LNCaP clone FGC (cell line): ENCODE measurements at regions not wholly inside any gene's neighbourhood (a gene's known extent, or its start where the extent isn't known, plus 50 kb on each side); places are given as distances from the start of the nearest gene placed in this dataset.

Source experiments
- DNase-seq: peaks from one replicate; pipeline ENCODE4 v3.0.0-alpha.2; 2011; ENCODE audit warnings: low read depth
- H3K4me3 ChIP-seq: 2 replicates; pipeline ENCODE4 v1.5.1; 2011; ENCODE audit warnings: mild to moderate bottlenecking, low read depth, low read length, control low read depth
- TF ChIP-seq, protein P1 (sequence below): IDR thresholded peaks from 2 replicates; pipeline ENCODE4 v1.5.1; 2012; ENCODE audit warnings: mild to moderate bottlenecking; ENCODE audit not compliant: control insufficient read depth, insufficient read depth; ENCODE audit errors: extremely low read depth

- no peak overlapping the region for H3K4me3 ChIP-seq
- TF ChIP-seq, protein P1, sequence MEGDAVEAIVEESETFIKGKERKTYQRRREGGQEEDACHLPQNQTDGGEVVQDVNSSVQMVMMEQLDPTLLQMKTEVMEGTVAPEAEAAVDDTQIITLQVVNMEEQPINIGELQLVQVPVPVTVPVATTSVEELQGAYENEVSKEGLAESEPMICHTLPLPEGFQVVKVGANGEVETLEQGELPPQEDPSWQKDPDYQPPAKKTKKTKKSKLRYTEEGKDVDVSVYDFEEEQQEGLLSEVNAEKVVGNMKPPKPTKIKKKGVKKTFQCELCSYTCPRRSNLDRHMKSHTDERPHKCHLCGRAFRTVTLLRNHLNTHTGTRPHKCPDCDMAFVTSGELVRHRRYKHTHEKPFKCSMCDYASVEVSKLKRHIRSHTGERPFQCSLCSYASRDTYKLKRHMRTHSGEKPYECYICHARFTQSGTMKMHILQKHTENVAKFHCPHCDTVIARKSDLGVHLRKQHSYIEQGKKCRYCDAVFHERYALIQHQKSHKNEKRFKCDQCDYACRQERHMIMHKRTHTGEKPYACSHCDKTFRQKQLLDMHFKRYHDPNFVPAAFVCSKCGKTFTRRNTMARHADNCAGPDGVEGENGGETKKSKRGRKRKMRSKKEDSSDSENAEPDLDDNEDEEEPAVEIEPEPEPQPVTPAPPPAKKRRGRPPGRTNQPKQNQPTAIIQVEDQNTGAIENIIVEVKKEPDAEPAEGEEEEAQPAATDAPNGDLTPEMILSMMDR: peak; percentile 9; the same call in 1 of the 2 replicates
- no peak for DNase-seq
Observed at GRCh38 chr18:37684590-37684989, 119.0 kb upstream of the CELF4 start.

DNA sequence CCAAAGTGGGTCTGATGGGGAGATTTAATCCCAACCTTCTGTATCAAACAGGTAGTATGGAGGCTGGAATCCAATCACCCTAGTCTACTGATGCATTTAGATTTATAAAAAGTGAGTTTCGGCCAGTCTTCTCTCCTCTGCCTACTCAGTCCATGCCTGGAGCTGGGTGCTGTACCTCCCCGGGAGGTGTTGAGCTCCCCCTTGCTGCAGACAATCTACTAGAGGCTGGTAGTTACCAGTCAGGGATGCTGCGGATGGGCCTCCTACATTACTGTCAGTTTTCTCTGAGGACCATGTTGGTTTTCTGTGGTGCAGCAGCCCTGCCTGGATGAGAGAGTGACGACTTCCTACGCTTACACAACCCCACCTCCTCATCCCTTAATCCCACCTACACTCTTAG lies 118.6 kb upstream of the CELF4 start:
- DNase-seq: no peak
- TF ChIP-seq, protein P1: no peak
- no peak overlapping the region for H3K4me3 ChIP-seq

DNA sequence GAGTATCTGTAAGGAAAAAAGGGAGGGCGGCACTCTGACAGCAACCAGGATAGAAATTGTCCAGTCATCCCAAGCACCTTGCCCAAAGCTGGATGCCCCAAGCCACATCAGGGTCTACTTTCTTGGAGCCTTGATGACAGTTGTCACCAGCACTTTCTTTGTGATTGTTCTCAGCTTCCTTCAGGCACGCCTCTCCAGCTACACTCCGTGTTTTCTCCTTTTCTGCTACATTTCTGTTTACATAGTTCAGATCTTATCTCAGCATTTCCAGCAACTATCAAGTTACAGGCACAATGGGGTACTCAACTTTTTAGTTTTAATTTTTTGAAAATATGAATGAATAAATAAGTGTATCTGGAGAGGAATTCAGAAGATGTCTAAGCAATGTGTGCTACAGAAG lies 115.3 kb upstream of the CELF4 start:
- no peak overlapping the region for H3K4me3 ChIP-seq
- DNase-seq: no peak
- TF ChIP-seq, protein P1: no peak

DNA sequence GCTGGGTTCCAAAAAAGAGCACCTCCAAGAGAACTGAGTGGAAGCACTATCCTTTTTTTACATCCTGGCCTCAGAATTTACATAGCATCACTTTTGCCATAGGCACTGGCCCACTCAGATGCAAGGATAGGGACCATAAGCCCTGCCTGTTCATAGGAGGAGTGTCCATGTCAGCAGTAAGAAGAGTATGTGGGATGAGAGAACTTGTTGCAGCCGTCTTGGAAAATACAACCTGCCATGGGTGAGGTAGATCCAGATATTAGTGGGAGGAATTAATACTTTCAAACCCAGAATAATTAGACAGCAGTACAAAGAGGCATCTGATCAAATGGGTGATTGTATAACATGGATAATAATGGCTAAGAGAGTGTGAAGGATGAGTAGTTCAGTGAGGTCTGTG lies 110.7 kb upstream of the CELF4 start:
- TF ChIP-seq, protein P1: no peak
- H3K4me3 ChIP-seq: no peak overlapping the region
- DNase-seq: no peak

GRCh38 chr18:37675699-37676098 lies 110.1 kb upstream of the CELF4 start:
- TF ChIP-seq, protein P1: no peak
- DNase-seq: no peak
- H3K4me3 ChIP-seq: no peak overlapping the region

GRCh38 chr18:37674570-37674969 lies 109.0 kb upstream of the CELF4 start:
- TF ChIP-seq, protein P1: no peak
- no peak for DNase-seq
- H3K4me3 ChIP-seq: no peak overlapping the region

DNA sequence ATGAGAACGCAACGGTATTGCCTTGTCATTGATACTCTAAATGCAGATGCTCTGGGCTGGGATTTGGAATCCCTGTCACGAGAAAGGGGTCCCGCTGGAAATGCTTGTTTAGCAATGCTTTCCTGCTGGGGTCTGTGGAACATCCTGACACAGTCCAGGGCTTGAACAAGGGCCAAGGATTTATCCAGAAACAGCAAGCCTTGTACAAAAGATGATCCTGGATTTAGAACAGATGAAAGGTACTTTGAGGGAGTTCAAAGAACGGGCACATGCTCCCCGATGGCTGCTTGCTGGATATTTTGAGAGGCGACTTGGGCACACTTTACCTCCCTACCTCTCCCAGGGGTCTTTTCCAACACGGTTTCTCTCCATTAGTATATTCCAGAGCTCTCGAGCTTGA lies 108.1 kb upstream of the CELF4 start:
- DNase-seq: no peak
- TF ChIP-seq, protein P1: no peak
- no peak overlapping the region for H3K4me3 ChIP-seq
